ENCODE measurements at regions not wholly inside any gene's neighbourhood (a gene's known extent, or its start where the extent isn't known, plus 50 kb on each side); places are given as distances from the start of the nearest gene placed in this dataset.

GRCh38 chr6:135657207-135657606 lies 159.7 kb upstream of the AHI1 start:
- POLR2A ChIA-PET, result no interaction called here
- Mint-ChIP-seq H3K4me1 (ENCODE audit: low read depth) (peaks cover 4% of the 10 kb centered on the region), H3K27me3 (ENCODE audit: low read depth) (no peaks in the 10 kb centered on the region), H3K9me3 (ENCODE audit: insufficient read depth) (peaks cover 32% of the 10 kb centered on the region), H3K4me3 (no peak overlapping the region), H3K27ac (no peak overlapping the region), H3K36me3 (ENCODE audit: low read depth) (peaks cover 17% of the 10 kb centered on the region)
- CTCF ChIA-PET, result interaction anchor here (0.8 to 1.3 kb wide), 2 partner anchors 12 to 121 kb away, joined by 3 read pairs; no protein-coding TSS in a partner anchor
- ATAC-seq (no peak), DNase-seq (no peak)

GRCh38 chr6:135658481-135658880 lies 160.9 kb upstream of the AHI1 start:
- no peak overlapping the region for H3K27ac Mint-ChIP-seq
- H3K4me1 Mint-ChIP-seq (ENCODE audit: low read depth), result peaks cover 3% of the 10 kb centered on the region
- H3K36me3 Mint-ChIP-seq (ENCODE audit: low read depth), result peaks cover 17% of the 10 kb centered on the region
- H3K9me3 Mint-ChIP-seq (ENCODE audit: insufficient read depth), result peaks cover 25% of the 10 kb centered on the region
- ChIA-PET CTCF (interaction anchor here (1.3 to 1.7 kb wide), 3 partner anchors 31 to 123 kb away, joined by 3 to 5 read pairs (median 5); no protein-coding TSS in a partner anchor), POLR2A (no interaction called here)
- no peak overlapping the region for H3K4me3 Mint-ChIP-seq
- ATAC-seq (no peak), DNase-seq (no peak)
- H3K27me3 Mint-ChIP-seq (ENCODE audit: low read depth), result no peaks in the 10 kb centered on the region

GRCh38 chr6:135658916-135659315 lies 161.4 kb upstream of the AHI1 start:
- CTCF ChIA-PET, result interaction anchor here (1.3 to 1.7 kb wide), 3 partner anchors 31 to 123 kb away, joined by 3 to 5 read pairs (median 5); no protein-coding TSS in a partner anchor
- POLR2A ChIA-PET, result no interaction called here
- H3K36me3 Mint-ChIP-seq (ENCODE audit: low read depth), result peaks cover 15% of the 10 kb centered on the region
- peaks cover 22% of the 10 kb centered on the region for H3K9me3 Mint-ChIP-seq (ENCODE audit: insufficient read depth)
- peaks cover 3% of the 10 kb centered on the region for H3K4me1 Mint-ChIP-seq (ENCODE audit: low read depth)
- H3K4me3 Mint-ChIP-seq, result no peak overlapping the region
- H3K27me3 Mint-ChIP-seq (ENCODE audit: low read depth), result no peaks in the 10 kb centered on the region
- ATAC-seq, result no peak
- no peak for DNase-seq
- H3K27ac Mint-ChIP-seq, result no peak overlapping the region

GRCh38 chr6:135664527-135664926 lies 167.0 kb upstream of the AHI1 start:
- Mint-ChIP-seq H3K36me3 (ENCODE audit: low read depth) (peaks cover 4% of the 10 kb centered on the region), H3K9me3 (ENCODE audit: insufficient read depth) (peaks cover 10% of the 10 kb centered on the region), H3K27me3 (ENCODE audit: low read depth) (peaks cover 3% of the 10 kb centered on the region), H3K4me1 (ENCODE audit: low read depth) (no peaks in the 10 kb centered on the region), H3K27ac (no peak overlapping the region), H3K4me3 (no peak overlapping the region)
- ATAC-seq, result no peak
- DNase-seq, result no peak
- ChIA-PET CTCF (interaction anchor here (0.5 to 1.4 kb wide), 3 partner anchors 129 to 385 kb away, joined by 3 read pairs; no protein-coding TSS in a partner anchor), POLR2A (no interaction called here)

GRCh38 chr6:135665935-135666334 lies 168.4 kb upstream of the AHI1 start:
- ATAC-seq (no peak), DNase-seq (no peak)
- no peak overlapping the region for H3K27ac Mint-ChIP-seq
- H3K9me3 Mint-ChIP-seq (ENCODE audit: insufficient read depth), result peaks cover 7% of the 10 kb centered on the region
- H3K4me3 Mint-ChIP-seq, result no peak overlapping the region
- no peaks in the 10 kb centered on the region for H3K4me1 Mint-ChIP-seq (ENCODE audit: low read depth)
- H3K27me3 Mint-ChIP-seq (ENCODE audit: low read depth), result peaks cover 3% of the 10 kb centered on the region
- ChIA-PET CTCF (interaction anchor here (1.2 kb wide), 1 partner anchor 129 kb away, joined by 3 read pairs; no protein-coding TSS in a partner anchor), POLR2A (interaction anchor here (0.6 kb wide), 1 partner anchor 168 kb away, joined by 3 read pairs; no protein-coding TSS in a partner anchor)
- H3K36me3 Mint-ChIP-seq (ENCODE audit: low read depth), result peaks cover 4% of the 10 kb centered on the region

GRCh38 chr6:135667691-135668455 lies 170.3 kb upstream of the AHI1 start:
- POLR2A ChIA-PET, result no interaction called here
- Mint-ChIP-seq H3K36me3 (ENCODE audit: low read depth) (peaks cover 8% of the 10 kb centered on the region), H3K9me3 (ENCODE audit: insufficient read depth) (peaks cover 5% of the 10 kb centered on the region), H3K27me3 (ENCODE audit: low read depth) (peaks cover 3% of the 10 kb centered on the region), H3K4me3 (no peak overlapping the region), H3K4me1 (ENCODE audit: low read depth) (peaks cover 2% of the 10 kb centered on the region), H3K27ac (no peak overlapping the region)
- DNase-seq, result no peak
- no peak for ATAC-seq
- CTCF ChIA-PET, result interaction anchor here (0.9 to 4.2 kb wide), 2 partner anchors 12 to 132 kb away, joined by 3 to 18 read pairs; no protein-coding TSS in a partner anchor

- ATAC-seq (no peak), DNase-seq (no peak)
- peaks cover 8% of the 10 kb centered on the region for H3K36me3 Mint-ChIP-seq (ENCODE audit: low read depth)
- no peak overlapping the region for H3K4me3 Mint-ChIP-seq
- no peak overlapping the region for H3K27ac Mint-ChIP-seq
- H3K27me3 Mint-ChIP-seq (ENCODE audit: low read depth), result no peaks in the 10 kb centered on the region
- peaks cover 23% of the 10 kb centered on the region for H3K4me1 Mint-ChIP-seq (ENCODE audit: low read depth)
- ChIA-PET POLR2A (no interaction called here), CTCF (interaction anchor here (2.9 kb wide), 1 partner anchor 237 kb away, joined by 9 read pairs; no protein-coding TSS in a partner anchor)
- H3K9me3 Mint-ChIP-seq (ENCODE audit: insufficient read depth), result peaks cover 5% of the 10 kb centered on the region
Observed at GRCh38 chr6:135672256-135672655, 174.7 kb upstream of the AHI1 start.

- DNase-seq, result no peak
- Mint-ChIP-seq H3K4me3 (no peak overlapping the region), H3K27ac (no peak overlapping the region), H3K4me1 (ENCODE audit: low read depth) (peaks cover 23% of the 10 kb centered on the region), H3K9me3 (ENCODE audit: insufficient read depth) (peaks cover 5% of the 10 kb centered on the region), H3K27me3 (ENCODE audit: low read depth) (no peaks in the 10 kb centered on the region), H3K36me3 (ENCODE audit: low read depth) (peaks cover 8% of the 10 kb centered on the region)
- ATAC-seq, result no peak
- ChIA-PET POLR2A (no interaction called here), CTCF (interaction anchor here (1.0 to 5.3 kb wide), 7 partner anchors 111 to 553 kb away, joined by 3 to 38 read pairs (median 3); no protein-coding TSS in a partner anchor)
Observed at GRCh38 chr6:135673501-135674309, 176.2 kb upstream of the AHI1 start.

GRCh38 chr6:135675026-135675425 lies 176.5 kb upstream of the PDE7B start:
- Mint-ChIP-seq H3K36me3 (ENCODE audit: low read depth) (peaks cover 8% of the 10 kb centered on the region), H3K9me3 (ENCODE audit: insufficient read depth) (peaks cover 5% of the 10 kb centered on the region), H3K27ac (no peak overlapping the region), H3K4me1 (ENCODE audit: low read depth) (peaks cover 27% of the 10 kb centered on the region), H3K27me3 (ENCODE audit: low read depth) (no peaks in the 10 kb centered on the region), H3K4me3 (no peak overlapping the region)
- CTCF ChIA-PET, result interaction anchor here (0.6 to 5.3 kb wide), 12 partner anchors 14 to 552 kb away, joined by 3 to 38 read pairs (median 6); no protein-coding TSS in a partner anchor
- POLR2A ChIA-PET, result no interaction called here
- ATAC-seq, result no peak
- DNase-seq, result no peak

GRCh38 chr6:135675862-135676261 lies 175.6 kb upstream of the PDE7B start:
- H3K4me3 Mint-ChIP-seq, result no peak overlapping the region
- POLR2A ChIA-PET, result no interaction called here
- DNase-seq (peak; percentile 58), ATAC-seq (peak; percentile 55)
- H3K27ac Mint-ChIP-seq, result no peak overlapping the region
- peaks cover 27% of the 10 kb centered on the region for H3K4me1 Mint-ChIP-seq (ENCODE audit: low read depth)
- H3K36me3 Mint-ChIP-seq (ENCODE audit: low read depth), result peaks cover 8% of the 10 kb centered on the region
- CTCF ChIA-PET, result interaction anchor here (0.6 to 5.3 kb wide), 10 partner anchors 14 to 551 kb away, joined by 3 to 38 read pairs (median 5); no protein-coding TSS in a partner anchor
- H3K9me3 Mint-ChIP-seq (ENCODE audit: insufficient read depth), result peaks cover 5% of the 10 kb centered on the region
- H3K27me3 Mint-ChIP-seq (ENCODE audit: low read depth), result no peaks in the 10 kb centered on the region

GRCh38 chr6:135680964-135681913 lies 170.3 kb upstream of the PDE7B start:
- DNase-seq, result no peak
- H3K4me3 Mint-ChIP-seq, result no peak overlapping the region
- peaks cover 9% of the 10 kb centered on the region for H3K4me1 Mint-ChIP-seq (ENCODE audit: low read depth)
- H3K36me3 Mint-ChIP-seq (ENCODE audit: low read depth), result no peaks in the 10 kb centered on the region
- no peaks in the 10 kb centered on the region for H3K9me3 Mint-ChIP-seq (ENCODE audit: insufficient read depth)
- no peaks in the 10 kb centered on the region for H3K27me3 Mint-ChIP-seq (ENCODE audit: low read depth)
- no peak for ATAC-seq
- H3K27ac Mint-ChIP-seq, result no peak overlapping the region
- ChIA-PET CTCF (interaction anchor here (2.7 kb wide), 1 partner anchor 228 kb away, joined by 14 read pairs; no protein-coding TSS in a partner anchor), POLR2A (no interaction called here)

All from activated CD8-positive, alpha-beta T cell treated with anti-CD3 and anti-CD28 coated beads, Interleukin-2, amount 10 ng/mL, durations not matched to agents 7 days and 5 days (primary cell).